ENCODE measurements at regions not wholly inside any gene's neighbourhood (a gene's known extent, or its start where the extent isn't known, plus 50 kb on each side); places are given as distances from the start of the nearest gene placed in this dataset.

- POLR2A ChIA-PET: no interaction called here
- no peak for TF ChIP-seq CTCF (IDR thresholded peaks at IDR 0.05; ENCODE audit: unreplicated experiment)
- CTCF ChIA-PET: interaction anchor here (0.9 kb wide), 1 partner anchor 136 kb away, joined by 3 read pairs; no protein-coding TSS in a partner anchor
Observed at GRCh38 chr7:24425664-24426063, 141.7 kb downstream of the NPY start.

GRCh38 chr7:24427048-24427447 is 143.1 kb downstream of the NPY start:
- DNase-seq (ENCODE audit: unreplicated experiment): no peak
- TF ChIP-seq CTCF (IDR thresholded peaks at IDR 0.05; ENCODE audit: unreplicated experiment): no peak
- no peak overlapping the region for H3K4me3 Mint-ChIP-seq (ENCODE audit: unreplicated experiment)
- H3K36me3 Mint-ChIP-seq (ENCODE audit: insufficient read depth, unreplicated experiment): no peaks in the 10 kb centered on the region
- BruUV-seq (replicated peaks): no TSS peak
- H3K9me3 Mint-ChIP-seq (ENCODE audit: unreplicated experiment): no peaks in the 10 kb centered on the region
- no peaks in the 10 kb centered on the region for H3K27me3 Mint-ChIP-seq (ENCODE audit: insufficient read depth, unreplicated experiment)
- ChIA-PET POLR2A (no interaction called here), CTCF (interaction anchor here (0.5 to 0.6 kb wide), 3 partner anchors 45 to 731 kb away, joined by 3 to 4 read pairs (median 3); no protein-coding TSS in a partner anchor)
- H3K27ac Mint-ChIP-seq (ENCODE audit: low read depth, unreplicated experiment): no peak overlapping the region
- no peaks in the 10 kb centered on the region for H3K4me1 Mint-ChIP-seq (ENCODE audit: insufficient read depth, unreplicated experiment)
- intact Hi-C loops (cut with micrococcal nuclease): no loop called here

More at GRCh38 chr7:24425664-24426063, 141.7 kb downstream of the NPY start:
- Mint-ChIP-seq H3K27me3 (ENCODE audit: insufficient read depth, unreplicated experiment) (no peaks in the 10 kb centered on the region), H3K9me3 (ENCODE audit: unreplicated experiment) (no peaks in the 10 kb centered on the region), H3K36me3 (ENCODE audit: insufficient read depth, unreplicated experiment) (no peaks in the 10 kb centered on the region), H3K4me1 (ENCODE audit: insufficient read depth, unreplicated experiment) (no peaks in the 10 kb centered on the region), H3K27ac (ENCODE audit: low read depth, unreplicated experiment) (no peak overlapping the region), H3K4me3 (ENCODE audit: unreplicated experiment) (no peak overlapping the region)
- intact Hi-C loops (cut with micrococcal nuclease): no loop called here
- no TSS peak for BruUV-seq (replicated peaks)
- DNase-seq (ENCODE audit: unreplicated experiment): no peak

GRCh38 chr7:24428676-24429075 is 144.6 kb upstream of the PALS2 start:
- intact Hi-C loops (cut with micrococcal nuclease): no loop called here
- no peaks in the 10 kb centered on the region for H3K27me3 Mint-ChIP-seq (ENCODE audit: insufficient read depth, unreplicated experiment)
- no peak overlapping the region for H3K4me3 Mint-ChIP-seq (ENCODE audit: unreplicated experiment)
- H3K9me3 Mint-ChIP-seq (ENCODE audit: unreplicated experiment): no peaks in the 10 kb centered on the region
- H3K36me3 Mint-ChIP-seq (ENCODE audit: insufficient read depth, unreplicated experiment): no peaks in the 10 kb centered on the region
- BruUV-seq (replicated peaks): no TSS peak
- TF ChIP-seq CTCF (IDR thresholded peaks at IDR 0.05; ENCODE audit: unreplicated experiment): no peak
- H3K27ac Mint-ChIP-seq (ENCODE audit: low read depth, unreplicated experiment): no peak overlapping the region
- ChIA-PET CTCF (interaction anchor here (0.6 to 1.2 kb wide), 3 partner anchors 9 to 240 kb away, joined by 3 read pairs; no protein-coding TSS in a partner anchor), POLR2A (interaction anchor here (0.6 kb wide), 1 partner anchor 10 kb away, joined by 3 read pairs; no protein-coding TSS in a partner anchor)
- H3K4me1 Mint-ChIP-seq (ENCODE audit: insufficient read depth, unreplicated experiment): no peaks in the 10 kb centered on the region
- no peak for DNase-seq (ENCODE audit: unreplicated experiment)

- Mint-ChIP-seq H3K36me3 (ENCODE audit: insufficient read depth, unreplicated experiment) (no peaks in the 10 kb centered on the region), H3K9me3 (ENCODE audit: unreplicated experiment) (no peaks in the 10 kb centered on the region), H3K27ac (ENCODE audit: low read depth, unreplicated experiment) (no peak overlapping the region), H3K4me3 (ENCODE audit: unreplicated experiment) (no peak overlapping the region), H3K27me3 (ENCODE audit: insufficient read depth, unreplicated experiment) (no peaks in the 10 kb centered on the region), H3K4me1 (ENCODE audit: insufficient read depth, unreplicated experiment) (no peaks in the 10 kb centered on the region)
- no TSS peak for BruUV-seq (replicated peaks)
- intact Hi-C loops (cut with micrococcal nuclease): no loop called here
- no peak for TF ChIP-seq CTCF (IDR thresholded peaks at IDR 0.05; ENCODE audit: unreplicated experiment)
- POLR2A ChIA-PET: interaction anchor here (0.6 kb wide), 1 partner anchor 240 kb away, joined by 3 read pairs; no protein-coding TSS in a partner anchor
- DNase-seq (ENCODE audit: unreplicated experiment): no peak
- CTCF ChIA-PET: interaction anchor here (0.7 kb wide), 1 partner anchor 17 kb away, joined by 3 read pairs; no protein-coding TSS in a partner anchor
Observed at GRCh38 chr7:24432677-24433076, 140.6 kb upstream of the PALS2 start.

Measured in MCF 10A (cell line).